B cell (primary cell): ENCODE measurements at regions not wholly inside any gene's neighbourhood (a gene's known extent, or its start where the extent isn't known, plus 50 kb on each side); places are given as distances from the start of the nearest gene placed in this dataset.
"Not testable (repeated sequence)": the region's sequence is repeated elsewhere in the genome, so short reads cannot be mapped to it uniquely, and the experiment has no call there.

ENCODE experiments used
- ATAC-seq: fragments of 200-7000 bp; cut with Tn5 transposase; one replicate; pipeline ENCODE4 v1.10.0; 2021; ENCODE audit warnings: low read depth, mild to moderate bottlenecking, moderate number of reproducible peaks, moderate library complexity
- CTCF ChIA-PET: fragments of 350-600 bp; sonication (Branson Sonifier 250); formaldehyde crosslinking; loops from one replicate; lab custom pipeline; 2021; ENCODE audit warnings: antibody characterized with exemption, inconsistent platforms; lab: Charles Lee
- POLR2A ChIA-PET: fragments of 350-600 bp; sonication (Branson Sonifier 250); formaldehyde crosslinking; loops from one replicate; lab custom pipeline; 2021; ENCODE audit warnings: antibody characterized with exemption; lab: Charles Lee
- DNase-seq: peaks from one replicate; pipeline ENCODE4 v3.0.0; 2013
- H2AFZ ChIP-seq: 2 replicates; pipeline ENCODE4 v1.6.1; 2012; ENCODE audit warnings: mild to moderate bottlenecking, low read depth, low read length; ENCODE audit not compliant: insufficient read depth, poor library complexity, severe bottlenecking
- H3K27ac ChIP-seq, 2 donors: 1 replicate in 1 of 2; 2 replicates in 1 of 2; pipeline ENCODE4 v1.5.1; 2012 to 2013; ENCODE audit warnings: low read length in 2 of 2, mild to moderate bottlenecking in 2 of 2, moderate library complexity in 1 of 2
- H3K27me3 ChIP-seq, 4 experiments: fragments of 200-600 bp in 1 of 4; sonication (generic) in 1 of 4; replicated peaks in 1 of 4; 1 replicate in 2 of 4; 2 replicates in 2 of 4; pipeline versions ENCODE4 v1.6.1 to v1.7.0; 2013 to 2016; ENCODE audit warnings: low read length in 3 of 4, mild to moderate bottlenecking in 2 of 4, mixed read lengths in 1 of 4, moderate library complexity in 1 of 4; ENCODE audit not compliant: insufficient read depth in 4 of 4, control insufficient read depth in 3 of 4; ENCODE audit errors: control extremely low read depth in 1 of 4
- H3K36me3 ChIP-seq, 2 experiments: replicated peaks in 1 of 2; 1 replicate in 1 of 2; 2 replicates in 1 of 2; pipeline versions ENCODE4 v1.6.1 to v1.7.1; 2013; ENCODE audit warnings: low read length in 1 of 2; ENCODE audit not compliant: insufficient read depth in 2 of 2, control insufficient read depth in 1 of 2; ENCODE audit errors: control extremely low read depth in 1 of 2, extremely low read depth in 1 of 2
- H3K4me1 ChIP-seq, 2 donors: fragments of 200-600 bp in 1 of 2; sonication (generic) in 1 of 2; 1 replicate in 1 of 2; 2 replicates in 1 of 2; pipeline versions ENCODE4 v1.5.1 to v1.6.1; 2013 to 2017; ENCODE audit warnings: low read length in 2 of 2; ENCODE audit not compliant: control insufficient read depth in 2 of 2, insufficient read depth in 2 of 2
- H3K4me2 ChIP-seq: replicated peaks from 2 replicates; pipeline ENCODE3; 2012; ENCODE audit warnings: mild to moderate bottlenecking, low read depth, low read length; ENCODE audit not compliant: poor library complexity, severe bottlenecking
- H3K4me3 ChIP-seq, 5 experiments: fragments of 200-600 bp in 1 of 5; sonication (generic) in 1 of 5; 1 replicate in 3 of 5; 2 replicates in 2 of 5; pipeline versions ENCODE4 v1.5.1 to v1.7.0; 2011 to 2016; ENCODE audit warnings: low read length in 4 of 5, mild to moderate bottlenecking in 4 of 5, low read depth in 2 of 5, control low read depth in 1 of 5, moderate library complexity in 1 of 5; ENCODE audit not compliant: insufficient read depth in 1 of 5; ENCODE audit errors: control extremely low read depth in 1 of 5, extremely low read depth in 1 of 5
- H3K79me2 ChIP-seq: fragments of 200-600 bp; sonication (generic); one replicate; pipeline ENCODE4 v1.6.0; 2016; ENCODE audit warnings: low read length; ENCODE audit not compliant: control insufficient read depth, insufficient read depth
- H3K9ac ChIP-seq: fragments of 200-600 bp; sonication (generic); 2 replicates; pipeline ENCODE4 v1.6.1; 2017; ENCODE audit warnings: mild to moderate bottlenecking, low read length, moderate library complexity
- H3K9me3 ChIP-seq, 3 donors: one replicate each; pipeline versions ENCODE4 v1.6.1 to v1.7.1; 2013; ENCODE audit warnings: low read length in 2 of 3; ENCODE audit not compliant: control insufficient read depth in 2 of 3, insufficient read depth in 1 of 3; ENCODE audit errors: control extremely low read depth in 1 of 3
- H4K20me1 ChIP-seq: 2 replicates; pipeline ENCODE4 v1.6.0; 2012; ENCODE audit warnings: mild to moderate bottlenecking, low read length; ENCODE audit not compliant: insufficient read depth, control insufficient read depth, poor library complexity, severe bottlenecking
- H3K27ac Mint-ChIP-seq: one replicate; pipeline ENCODE4 v1.8.0; 2021; ENCODE audit warnings: mixed read lengths
- H3K27me3 Mint-ChIP-seq: one replicate; pipeline ENCODE4 v1.8.0; 2021; ENCODE audit warnings: mixed read lengths
- H3K4me1 Mint-ChIP-seq: one replicate; pipeline ENCODE4 v1.8.0; 2021; ENCODE audit warnings: mixed read lengths
- H3K4me3 Mint-ChIP-seq: one replicate; pipeline ENCODE4 v1.8.0; 2021; ENCODE audit warnings: mixed read lengths
- H3K9me3 Mint-ChIP-seq: one replicate; pipeline ENCODE4 v1.8.0; 2022; ENCODE audit warnings: mixed read lengths; ENCODE audit not compliant: insufficient read depth
- EZH2 ChIP-seq: IDR thresholded peaks from 2 replicates; pipeline ENCODE4 v1.6.1; 2012; ENCODE audit warnings: borderline replicate concordance, low read depth, mild to moderate bottlenecking, moderate library complexity, low read length; ENCODE audit not compliant: insufficient read depth, poor library complexity, severe bottlenecking
- WGBS: methylation state at CpG from one replicate; pipeline ENCODE4 v1.1.5; 2013; ENCODE audit warnings: missing lambda C conversion rate; ENCODE audit not compliant: insufficient coverage; 5-methylcytosine and 5-hydroxymethylcytosine counted together
- intact Hi-C: fragments of 100-400 bp; cut with micrococcal nuclease; formaldehyde crosslinking; loops from one replicate; pipeline ENCODE4 v1.10.0; 2022
- TF ChIP-seq, protein P1 (sequence below): fragments of 200-600 bp; IDR thresholded peaks from one replicate; pipeline ENCODE4 v1.8.0; 2022; ENCODE audit warnings: antibody characterized with exemption, mild to moderate bottlenecking

DNA sequence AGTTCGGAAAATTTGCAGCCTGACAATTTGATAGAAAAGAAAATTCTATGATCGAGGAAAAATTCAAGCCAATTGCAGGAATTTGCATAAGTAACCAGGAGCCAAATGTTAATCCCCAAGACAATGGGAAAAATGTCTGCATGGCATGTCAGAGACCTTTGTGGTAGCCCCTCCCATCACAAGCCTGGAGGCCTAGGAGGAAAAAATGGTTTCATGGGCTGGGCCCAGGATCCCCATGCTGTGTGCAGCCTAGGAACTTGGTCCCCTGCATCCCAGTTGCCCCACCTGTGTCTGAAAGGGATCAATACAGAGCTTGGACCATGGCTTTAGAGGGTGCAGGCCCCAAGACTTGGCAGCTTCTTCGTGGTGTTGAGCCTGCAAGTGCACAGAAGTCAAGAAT lies 1847.9 kb upstream of the ACO1 start:
- H3K27ac ChIP-seq: no peak overlapping the region
- 75% methylated on average over 2 of the region's 3 CpGs for WGBS
- POLR2A ChIA-PET: no interaction called here

GRCh38 chr9:30539696-30540095 lies 1844.7 kb upstream of the ACO1 start:
- H2AFZ ChIP-seq, H3K27me3 ChIP-seq, H3K9ac ChIP-seq, H4K20me1 ChIP-seq, H3K4me1 Mint-ChIP-seq, H3K4me1 ChIP-seq, H3K4me3 Mint-ChIP-seq, CTCF ChIA-PET, H3K36me3 ChIP-seq, H3K9me3 ChIP-seq, H3K27me3 Mint-ChIP-seq, H3K27ac ChIP-seq, H3K9me3 Mint-ChIP-seq, ATAC-seq, intact Hi-C loops, H3K27ac Mint-ChIP-seq, POLR2A ChIA-PET, H3K4me3 ChIP-seq, H3K79me2 ChIP-seq, DNase-seq, H3K4me2 ChIP-seq: not testable (repeated sequence)
- WGBS: 91% methylated on average over 9 of the region's 15 CpGs

More for the DNA sequence above, 1847.9 kb upstream of the ACO1 start:
- Histone ChIP-seq H4K20me1 (no peaks in the 10 kb centered on the region), H3K9ac (no peak overlapping the region), H3K4me2 (no peak overlapping the region), H2AFZ (no peak overlapping the region), H3K4me1 (no peaks in the 10 kb centered on the region), H3K27me3 (no peaks in the 10 kb centered on the region), H3K9me3 (peaks cover 0 to 8% (median 0%) of the 10 kb centered on the region in 3 donors), H3K4me3 (no peak overlapping the region), H3K36me3 (no peaks in the 10 kb centered on the region), H3K79me2 (no peaks in the 10 kb centered on the region)
- Mint-ChIP-seq H3K9me3 (no peaks in the 10 kb centered on the region), H3K4me3 (no peak overlapping the region), H3K27me3 (no peaks in the 10 kb centered on the region), H3K27ac (no peak overlapping the region), H3K4me1 (no peaks in the 10 kb centered on the region)
- CTCF ChIA-PET: no interaction called here
- TF ChIP-seq EZH2: no peak
- TF ChIP-seq, protein P1, sequence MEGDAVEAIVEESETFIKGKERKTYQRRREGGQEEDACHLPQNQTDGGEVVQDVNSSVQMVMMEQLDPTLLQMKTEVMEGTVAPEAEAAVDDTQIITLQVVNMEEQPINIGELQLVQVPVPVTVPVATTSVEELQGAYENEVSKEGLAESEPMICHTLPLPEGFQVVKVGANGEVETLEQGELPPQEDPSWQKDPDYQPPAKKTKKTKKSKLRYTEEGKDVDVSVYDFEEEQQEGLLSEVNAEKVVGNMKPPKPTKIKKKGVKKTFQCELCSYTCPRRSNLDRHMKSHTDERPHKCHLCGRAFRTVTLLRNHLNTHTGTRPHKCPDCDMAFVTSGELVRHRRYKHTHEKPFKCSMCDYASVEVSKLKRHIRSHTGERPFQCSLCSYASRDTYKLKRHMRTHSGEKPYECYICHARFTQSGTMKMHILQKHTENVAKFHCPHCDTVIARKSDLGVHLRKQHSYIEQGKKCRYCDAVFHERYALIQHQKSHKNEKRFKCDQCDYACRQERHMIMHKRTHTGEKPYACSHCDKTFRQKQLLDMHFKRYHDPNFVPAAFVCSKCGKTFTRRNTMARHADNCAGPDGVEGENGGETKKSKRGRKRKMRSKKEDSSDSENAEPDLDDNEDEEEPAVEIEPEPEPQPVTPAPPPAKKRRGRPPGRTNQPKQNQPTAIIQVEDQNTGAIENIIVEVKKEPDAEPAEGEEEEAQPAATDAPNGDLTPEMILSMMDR: no peak
- ATAC-seq (no peak), DNase-seq (no peak)
- intact Hi-C loops: no loop called here
